ENCODE measurements at regions not wholly inside any gene's neighbourhood (a gene's known extent, or its start where the extent isn't known, plus 50 kb on each side); places are given as distances from the start of the nearest gene placed in this dataset.

- FAIRE-seq, result no peak
- TF ChIP-seq POU2F2 (IDR thresholded peaks at IDR 0.05; ENCODE audit: low read depth, low read length) (no peak), SPI1 (IDR thresholded peaks at IDR 0.05; ENCODE audit: low read depth, low read length) (no peak), POLR2AphosphoS5 (IDR thresholded peaks at IDR 0.05; ENCODE audit: low read depth, low read length) (no peak), POLR2A (IDR thresholded peaks at IDR 0.05; ENCODE audit: low read depth, low read length) (no peak), TAF1 (IDR thresholded peaks at IDR 0.05; ENCODE audit: low read depth, low read length) (no peak), PAX5 (IDR thresholded peaks at IDR 0.05; ENCODE audit: insufficient read depth, low read length, severe bottlenecking) (no peak)
- DNase-seq (ENCODE audit: insufficient read length, low spot score), result no peak
These were observed 372.2 kb upstream of the CDH11 start for GRCh38 chr16:65494080-65494479.

DNA sequence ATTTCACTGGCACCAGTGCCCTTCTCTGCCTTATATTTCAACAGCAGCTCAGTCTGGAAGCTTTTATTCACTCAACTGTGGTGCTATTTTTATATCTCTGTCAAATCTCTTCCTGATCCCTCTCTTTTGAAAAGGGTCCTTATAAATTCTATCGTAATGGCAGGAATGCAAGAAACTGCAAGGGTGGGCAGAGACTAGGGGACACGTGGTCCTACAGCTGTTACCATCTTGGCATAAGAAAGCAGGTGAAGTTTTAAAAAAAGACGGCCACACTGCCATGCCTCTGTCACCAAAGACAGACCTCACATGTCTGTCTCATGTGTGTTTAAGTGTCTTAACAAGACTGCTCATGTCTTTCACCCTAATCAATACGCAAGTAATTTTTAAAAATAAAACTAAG, 368.4 kb upstream of the CDH11 start:
- DNase-seq (ENCODE audit: insufficient read length, low spot score) (no peak), FAIRE-seq (no peak)
- TF ChIP-seq TAF1 (IDR thresholded peaks at IDR 0.05; ENCODE audit: low read depth, low read length), result no peak
- no peak for TF ChIP-seq POU2F2 (IDR thresholded peaks at IDR 0.05; ENCODE audit: low read depth, low read length)
- TF ChIP-seq POLR2AphosphoS5 (IDR thresholded peaks at IDR 0.05; ENCODE audit: low read depth, low read length), result no peak

DNA sequence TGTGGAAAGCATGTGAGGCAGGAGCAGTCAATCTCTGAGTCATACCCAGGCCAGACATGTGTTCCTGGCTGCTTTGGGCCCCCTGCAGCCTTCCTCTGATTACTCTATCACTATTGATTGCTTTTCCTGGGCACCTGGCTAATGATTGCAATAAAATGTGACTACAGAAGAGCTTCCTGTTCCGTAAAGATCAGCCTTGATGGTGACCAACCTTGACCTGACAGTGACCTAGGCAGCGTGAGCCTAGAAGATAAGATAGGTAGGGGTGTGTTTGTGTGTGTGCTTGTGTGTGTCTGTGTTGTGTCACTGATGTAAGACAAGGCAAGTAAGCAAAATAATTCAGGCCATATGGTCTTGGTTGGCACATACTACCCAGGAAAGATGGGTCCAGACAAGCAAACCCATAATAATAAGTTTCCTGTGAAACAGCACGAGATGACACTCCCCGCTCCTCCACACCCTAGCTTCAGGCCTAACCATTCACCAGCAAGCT, 367.7 kb upstream of the CDH11 start:
- FAIRE-seq, result no peak
- TF ChIP-seq POU2F2 (IDR thresholded peaks at IDR 0.05; ENCODE audit: low read depth, low read length) (no peak), POLR2A (IDR thresholded peaks at IDR 0.05; ENCODE audit: low read depth, low read length) (no peak), PAX5 (IDR thresholded peaks at IDR 0.05; ENCODE audit: insufficient read depth, low read length, severe bottlenecking) (no peak), SPI1 (IDR thresholded peaks at IDR 0.05; ENCODE audit: low read depth, low read length) (no peak), POLR2AphosphoS5 (IDR thresholded peaks at IDR 0.05; ENCODE audit: low read depth, low read length) (no peak), TAF1 (IDR thresholded peaks at IDR 0.05; ENCODE audit: low read depth, low read length) (no peak)
- DNase-seq (ENCODE audit: insufficient read length, low spot score), result no peak

DNA sequence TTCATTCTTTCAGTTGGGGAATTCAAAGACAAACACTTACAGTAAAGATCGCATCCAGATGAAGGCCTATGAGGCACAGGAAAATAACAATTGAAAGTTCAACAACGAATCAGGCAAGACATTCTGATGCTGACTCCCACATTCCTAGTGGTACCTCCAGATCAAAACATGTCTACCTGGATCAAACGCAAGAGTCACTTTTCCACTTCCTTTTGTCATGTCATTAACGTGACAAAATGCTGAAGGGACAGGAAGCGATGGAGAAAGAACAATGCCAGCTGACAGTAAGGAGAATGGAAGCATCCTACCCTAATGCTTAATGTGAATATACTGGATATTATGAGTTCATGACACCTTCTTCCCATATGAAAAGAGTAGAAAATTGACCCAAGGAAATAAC, 365.4 kb upstream of the CDH11 start:
- DNase-seq (ENCODE audit: insufficient read length, low spot score) (no peak), FAIRE-seq (no peak)
- TF ChIP-seq TAF1 (IDR thresholded peaks at IDR 0.05; ENCODE audit: low read depth, low read length) (no peak), POLR2AphosphoS5 (IDR thresholded peaks at IDR 0.05; ENCODE audit: low read depth, low read length) (no peak), POU2F2 (IDR thresholded peaks at IDR 0.05; ENCODE audit: low read depth, low read length) (no peak), SPI1 (IDR thresholded peaks at IDR 0.05; ENCODE audit: low read depth, low read length) (no peak), PAX5 (IDR thresholded peaks at IDR 0.05; ENCODE audit: insufficient read depth, low read length, severe bottlenecking) (no peak), POLR2A (IDR thresholded peaks at IDR 0.05; ENCODE audit: low read depth, low read length) (no peak)

DNA sequence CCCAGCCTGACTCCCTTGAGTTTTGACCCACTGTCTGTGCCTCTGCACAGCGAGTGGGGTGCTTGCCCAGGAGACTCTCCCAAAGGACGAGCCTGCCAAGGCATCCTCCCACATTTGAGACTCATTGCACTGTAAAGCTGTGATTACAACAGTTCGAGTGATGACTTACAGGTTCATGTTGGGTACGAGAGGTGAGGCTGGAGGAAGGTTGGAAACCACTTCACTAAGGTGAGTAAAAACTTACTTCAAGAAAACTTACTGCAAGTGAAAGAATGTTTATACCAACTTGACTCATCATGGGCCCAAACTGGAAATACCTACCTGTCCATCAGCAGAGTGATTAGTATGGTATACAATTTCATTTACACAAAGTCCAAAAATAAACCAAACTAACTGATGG, 360.1 kb upstream of the CDH11 start:
- FAIRE-seq (no peak), DNase-seq (ENCODE audit: insufficient read length, low spot score) (no peak)
- TF ChIP-seq SPI1 (IDR thresholded peaks at IDR 0.05; ENCODE audit: low read depth, low read length) (no peak), PAX5 (IDR thresholded peaks at IDR 0.05; ENCODE audit: insufficient read depth, low read length, severe bottlenecking) (no peak), TAF1 (IDR thresholded peaks at IDR 0.05; ENCODE audit: low read depth, low read length) (no peak), POU2F2 (IDR thresholded peaks at IDR 0.05; ENCODE audit: low read depth, low read length) (no peak), POLR2AphosphoS5 (IDR thresholded peaks at IDR 0.05; ENCODE audit: low read depth, low read length) (no peak), POLR2A (IDR thresholded peaks at IDR 0.05; ENCODE audit: low read depth, low read length) (no peak)

- FAIRE-seq (no peak), DNase-seq (ENCODE audit: insufficient read length, low spot score) (no peak)
These were observed 358.6 kb upstream of the CDH11 start for GRCh38 chr16:65480281-65481091.

GRCh38 chr16:65476448-65476955, 354.6 kb upstream of the CDH11 start:
- FAIRE-seq, result no peak
- TF ChIP-seq TAF1 (IDR thresholded peaks at IDR 0.05; ENCODE audit: low read depth, low read length), result no peak
- no peak for TF ChIP-seq PAX5 (IDR thresholded peaks at IDR 0.05; ENCODE audit: insufficient read depth, low read length, severe bottlenecking)
- no peak for TF ChIP-seq POLR2AphosphoS5 (IDR thresholded peaks at IDR 0.05; ENCODE audit: low read depth, low read length)
- TF ChIP-seq POLR2A (IDR thresholded peaks at IDR 0.05; ENCODE audit: low read depth, low read length), result no peak
- no peak for TF ChIP-seq SPI1 (IDR thresholded peaks at IDR 0.05; ENCODE audit: low read depth, low read length)
- TF ChIP-seq POU2F2 (IDR thresholded peaks at IDR 0.05; ENCODE audit: low read depth, low read length), result no peak
- DNase-seq (ENCODE audit: insufficient read length, low spot score), result no peak

More at GRCh38 chr16:65480281-65481091, 358.6 kb upstream of the CDH11 start:
- no peak for TF ChIP-seq POLR2A (IDR thresholded peaks at IDR 0.05; ENCODE audit: low read depth, low read length)
- TF ChIP-seq PAX5 (IDR thresholded peaks at IDR 0.05; ENCODE audit: insufficient read depth, low read length, severe bottlenecking), result no peak

DNA sequence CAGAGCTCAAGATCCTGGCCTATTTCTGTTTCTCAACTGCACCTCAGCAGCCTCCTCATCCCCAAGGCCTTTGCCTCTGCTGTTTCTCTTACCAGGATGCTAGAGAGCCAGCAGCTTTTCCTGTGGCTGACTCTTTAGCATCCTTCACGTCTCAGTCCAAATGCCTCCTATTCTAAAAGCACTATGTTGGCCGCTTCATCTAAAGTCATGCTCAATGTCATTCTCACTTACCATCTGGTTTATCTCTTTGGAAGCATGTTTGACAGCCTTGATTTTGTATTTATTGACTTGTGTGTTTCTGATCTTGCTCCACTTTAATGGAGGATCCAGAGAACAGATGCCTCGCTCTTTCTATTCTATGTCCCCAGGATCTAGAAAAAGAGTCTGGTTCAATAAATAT, 351.8 kb upstream of the CDH11 start:
- DNase-seq (ENCODE audit: insufficient read length, low spot score) (no peak), FAIRE-seq (no peak)
- no peak for TF ChIP-seq TAF1 (IDR thresholded peaks at IDR 0.05; ENCODE audit: low read depth, low read length)
- TF ChIP-seq POU2F2 (IDR thresholded peaks at IDR 0.05; ENCODE audit: low read depth, low read length), result no peak
- TF ChIP-seq PAX5 (IDR thresholded peaks at IDR 0.05; ENCODE audit: insufficient read depth, low read length, severe bottlenecking), result no peak
- TF ChIP-seq POLR2A (IDR thresholded peaks at IDR 0.05; ENCODE audit: low read depth, low read length), result no peak

DNA sequence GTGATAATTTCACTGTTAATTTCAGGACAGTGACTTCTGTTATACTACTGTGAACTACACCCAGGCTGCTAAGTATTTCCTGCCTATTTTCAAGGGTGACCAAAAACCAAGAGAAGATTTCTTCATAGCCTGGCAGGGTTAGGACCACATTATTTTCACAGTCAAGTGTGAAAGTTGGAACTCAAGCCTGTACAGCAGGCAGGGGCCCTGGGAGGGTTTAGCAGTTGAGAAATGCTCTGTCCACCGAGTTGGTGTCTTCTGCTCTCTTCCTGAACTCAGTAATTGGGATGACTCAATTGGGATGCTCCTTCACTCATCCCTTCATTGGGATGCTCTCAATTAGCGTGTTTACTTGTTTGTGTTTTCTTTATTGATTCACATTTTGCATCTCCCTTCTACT, 347.3 kb upstream of the CDH11 start:
- no peak for DNase-seq (ENCODE audit: insufficient read length, low spot score)
- FAIRE-seq, result no peak
- TF ChIP-seq POLR2A (IDR thresholded peaks at IDR 0.05; ENCODE audit: low read depth, low read length) (no peak), SPI1 (IDR thresholded peaks at IDR 0.05; ENCODE audit: low read depth, low read length) (no peak), POU2F2 (IDR thresholded peaks at IDR 0.05; ENCODE audit: low read depth, low read length) (no peak), POLR2AphosphoS5 (IDR thresholded peaks at IDR 0.05; ENCODE audit: low read depth, low read length) (no peak), PAX5 (IDR thresholded peaks at IDR 0.05; ENCODE audit: insufficient read depth, low read length, severe bottlenecking) (no peak), TAF1 (IDR thresholded peaks at IDR 0.05; ENCODE audit: low read depth, low read length) (no peak)

- TF ChIP-seq PAX5 (IDR thresholded peaks at IDR 0.05; ENCODE audit: insufficient read depth, low read length, severe bottlenecking) (no peak), TAF1 (IDR thresholded peaks at IDR 0.05; ENCODE audit: low read depth, low read length) (no peak), SPI1 (IDR thresholded peaks at IDR 0.05; ENCODE audit: low read depth, low read length) (no peak), POLR2AphosphoS5 (IDR thresholded peaks at IDR 0.05; ENCODE audit: low read depth, low read length) (no peak), POLR2A (IDR thresholded peaks at IDR 0.05; ENCODE audit: low read depth, low read length) (no peak), POU2F2 (IDR thresholded peaks at IDR 0.05; ENCODE audit: low read depth, low read length) (no peak)
- DNase-seq (ENCODE audit: insufficient read length, low spot score) (no peak), FAIRE-seq (no peak)
These were observed 346.3 kb upstream of the CDH11 start for GRCh38 chr16:65468133-65468532.
